HEK293 (cell line): ENCODE measurements at regions not wholly inside any gene's neighbourhood (a gene's known extent, or its start where the extent isn't known, plus 50 kb on each side); places are given as distances from the start of the nearest gene placed in this dataset.

ENCODE experiments used
- RBAK ChIP-seq: fragments of 450-650 bp; formaldehyde crosslinking; IDR thresholded peaks from 2 replicates; pipeline ENCODE4 v1.5.1; 2016; ENCODE audit warnings: missing biosample characterization, missing genetic modification characterization
- YY1 ChIP-seq: fragments of 450-650 bp; formaldehyde crosslinking; IDR thresholded peaks from 2 replicates; pipeline ENCODE4 v1.5.1; 2018; ENCODE audit warnings: missing biosample characterization, missing genetic modification characterization
- ZNF155 ChIP-seq: fragments of 450-650 bp; formaldehyde crosslinking; IDR thresholded peaks from 2 replicates; pipeline ENCODE4 v1.5.1; 2016; ENCODE audit warnings: missing biosample characterization, missing genetic modification characterization
- ZNF274 ChIP-seq, 2 experiments: fragments of 200-500 bp in 1 of 2; fragments of 450-650 bp in 1 of 2; sonication (Bioruptor generic) in 1 of 2; formaldehyde crosslinking in 1 of 2; IDR thresholded peaks; 2 replicates each; pipeline versions ENCODE4 v1.5.1 to v1.6.1; 2014 to 2016; ENCODE audit warnings: borderline replicate concordance in 1 of 2, inconsistent platforms in 1 of 2, low read length in 1 of 2, missing biosample characterization in 1 of 2, missing genetic modification characterization in 1 of 2
- TF ChIP-seq, protein P1 (sequence below): fragments of 450-650 bp; formaldehyde crosslinking; optimal IDR thresholded peaks from 2 replicates; pipeline ENCODE3; 2016; ENCODE audit warnings: missing biosample characterization, mild to moderate bottlenecking, missing genetic modification characterization

DNA sequence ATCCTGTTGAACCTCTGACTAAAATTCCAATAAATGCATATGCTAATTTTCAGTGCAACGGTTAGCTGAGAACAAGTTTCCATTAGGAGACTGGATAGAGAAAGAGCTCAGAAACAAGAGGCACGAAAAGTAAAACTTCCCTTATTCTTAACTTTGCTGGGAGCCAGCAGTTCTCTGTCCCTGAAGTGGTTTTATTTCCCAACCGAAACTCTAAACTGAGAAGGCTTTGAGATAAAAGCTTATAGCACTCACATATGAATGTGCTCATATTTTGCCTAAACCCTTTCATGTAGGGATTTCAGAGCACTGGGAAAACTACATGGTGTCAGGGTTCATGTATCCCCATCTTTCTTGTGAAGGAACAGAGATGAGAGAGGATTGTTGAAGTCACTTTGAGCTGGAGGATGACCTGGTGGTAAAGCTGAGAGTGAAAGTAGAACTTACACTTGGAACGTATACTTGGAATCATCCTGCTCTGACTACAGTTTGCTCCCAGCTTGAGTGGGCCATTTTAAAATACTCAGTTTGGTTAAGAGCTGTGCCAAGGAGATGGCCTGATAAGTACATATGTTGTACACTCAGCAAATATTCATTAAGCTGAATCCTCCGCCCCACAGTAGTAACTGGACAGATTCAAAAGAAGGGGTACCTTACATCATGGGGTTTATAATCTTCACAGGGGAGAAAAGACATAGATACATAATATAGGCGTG, 324.2 kb upstream of the CNR1 start:
- TF ChIP-seq RBAK: no peak
- TF ChIP-seq YY1 (tag by site-specific recombination): no peak
- no peak for TF ChIP-seq ZNF155 (tag by site-specific recombination)
- TF ChIP-seq, protein P1, sequence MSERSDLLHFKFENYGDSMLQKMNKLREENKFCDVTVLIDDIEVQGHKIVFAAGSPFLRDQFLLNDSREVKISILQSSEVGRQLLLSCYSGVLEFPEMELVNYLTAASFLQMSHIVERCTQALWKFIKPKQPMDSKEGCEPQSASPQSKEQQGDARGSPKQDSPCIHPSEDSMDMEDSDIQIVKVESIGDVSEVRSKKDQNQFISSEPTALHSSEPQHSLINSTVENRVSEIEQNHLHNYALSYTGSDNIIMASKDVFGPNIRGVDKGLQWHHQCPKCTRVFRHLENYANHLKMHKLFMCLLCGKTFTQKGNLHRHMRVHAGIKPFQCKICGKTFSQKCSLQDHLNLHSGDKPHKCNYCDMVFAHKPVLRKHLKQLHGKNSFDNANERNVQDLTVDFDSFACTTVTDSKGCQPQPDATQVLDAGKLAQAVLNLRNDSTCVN (tag by site-specific recombination): no peak
- no peak for TF ChIP-seq ZNF274 (IDR thresholded peaks at IDR 0.05; ENCODE audit: low read length)
- no peak for TF ChIP-seq ZNF274 (tag by site-specific recombination; IDR thresholded peaks at IDR 0.05; ENCODE audit: borderline replicate concordance)
